GM18511 (cell line): ENCODE measurements at regions not wholly inside any gene's neighbourhood (a gene's known extent, or its start where the extent isn't known, plus 50 kb on each side); places are given as distances from the start of the nearest gene placed in this dataset.

Source experiments
- ATAC-seq: cut with Tn5 transposase; IDR thresholded peaks from one replicate; pipeline ENCODE4 v1.9.1; 2021; ENCODE audit warnings: mild to moderate bottlenecking, moderate library complexity; ENCODE audit not compliant: unreplicated experiment

GRCh38 chr21:24050231-24050630 is 1557.0 kb downstream of the MRPL39 start:
- no peak for ATAC-seq

- ATAC-seq: no peak
Observed at GRCh38 chr21:24046829-24047443, 1560.3 kb downstream of the MRPL39 start.

- no peak for ATAC-seq
Observed at GRCh38 chr21:24045775-24046215, 1561.5 kb downstream of the MRPL39 start.

DNA sequence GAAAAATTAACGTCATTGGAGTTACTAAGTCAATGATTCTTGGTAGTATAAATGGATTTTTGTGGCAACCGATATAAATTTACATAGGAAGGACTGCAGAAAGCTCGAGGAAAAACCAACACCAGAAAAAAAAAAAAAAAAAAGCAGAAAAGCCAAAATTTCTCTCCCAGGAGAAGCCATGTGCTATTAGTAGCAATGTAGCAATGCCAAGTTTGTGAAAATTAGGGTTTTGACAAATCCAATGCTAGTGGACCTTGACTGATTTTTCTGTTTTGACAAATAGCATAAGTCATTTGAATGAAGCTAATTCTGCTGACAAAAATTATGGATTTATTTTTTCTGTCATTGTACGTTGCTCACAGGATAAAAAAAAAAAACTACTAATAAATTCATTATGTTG is 1561.9 kb downstream of the MRPL39 start:
- no peak for ATAC-seq

GRCh38 chr21:24042687-24043086 is 1564.6 kb downstream of the MRPL39 start:
- no peak for ATAC-seq

DNA sequence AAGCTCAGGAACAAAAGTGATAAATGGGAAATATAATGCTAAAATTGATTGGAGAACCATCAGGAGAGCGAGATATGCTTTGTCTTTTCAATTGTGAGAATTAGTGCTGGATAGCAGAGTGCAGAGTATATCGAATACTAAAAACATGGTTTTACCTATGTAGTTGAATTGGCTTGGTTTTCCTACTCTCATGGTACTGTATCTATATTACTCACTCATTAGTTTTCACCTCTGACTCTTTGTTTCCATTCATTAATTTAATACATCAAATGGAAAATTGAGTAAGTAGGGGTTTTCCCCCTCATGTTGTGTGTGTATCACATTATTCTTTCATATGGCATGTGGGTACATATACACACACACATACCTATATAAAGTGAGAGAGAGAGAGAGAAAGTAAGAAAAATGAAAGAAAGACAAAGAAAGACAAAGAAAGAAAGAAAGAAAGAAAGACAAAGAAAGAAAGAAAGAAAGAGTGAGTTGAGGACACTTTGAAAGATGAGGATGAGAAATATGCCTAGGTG is 1574.5 kb downstream of the MRPL39 start:
- no peak for ATAC-seq

DNA sequence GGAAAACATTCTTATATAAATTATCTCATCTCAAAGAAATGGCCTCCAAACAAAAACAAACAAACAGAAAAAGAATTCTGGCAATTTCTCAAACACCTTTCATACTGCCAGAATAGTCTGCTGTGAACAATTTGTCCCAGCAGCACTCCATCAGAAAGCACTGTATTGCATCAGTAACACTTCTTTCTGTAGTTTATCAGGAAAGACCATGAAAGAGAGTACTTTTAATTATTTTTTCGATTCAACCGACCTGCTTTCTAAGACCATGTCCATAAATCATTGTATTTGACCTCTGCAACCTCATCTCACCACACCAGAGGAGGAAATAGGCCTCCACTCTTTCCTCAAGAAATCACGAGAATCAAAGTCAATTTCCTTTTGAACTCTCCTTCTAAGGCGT is 1579.9 kb downstream of the MRPL39 start:
- no peak for ATAC-seq

DNA sequence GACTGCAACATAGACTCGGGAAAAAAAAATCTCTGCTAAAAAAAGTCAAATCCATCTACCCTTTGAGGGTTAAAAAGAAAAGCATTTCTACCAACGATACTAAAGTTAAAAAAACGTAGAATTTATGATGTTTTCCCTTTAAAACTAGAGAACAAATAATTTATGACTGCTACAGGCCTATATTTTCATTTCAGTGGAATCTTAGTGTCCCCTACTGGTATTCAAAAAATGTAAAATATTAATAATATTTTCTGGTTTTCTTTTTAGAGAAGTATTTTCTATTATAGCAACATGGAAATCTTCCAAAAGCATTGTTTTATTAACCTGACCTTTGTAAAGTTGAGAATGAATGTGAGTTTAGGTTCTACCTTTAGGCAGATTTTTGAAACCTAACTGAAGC is 1582.2 kb downstream of the MRPL39 start:
- ATAC-seq: no peak

DNA sequence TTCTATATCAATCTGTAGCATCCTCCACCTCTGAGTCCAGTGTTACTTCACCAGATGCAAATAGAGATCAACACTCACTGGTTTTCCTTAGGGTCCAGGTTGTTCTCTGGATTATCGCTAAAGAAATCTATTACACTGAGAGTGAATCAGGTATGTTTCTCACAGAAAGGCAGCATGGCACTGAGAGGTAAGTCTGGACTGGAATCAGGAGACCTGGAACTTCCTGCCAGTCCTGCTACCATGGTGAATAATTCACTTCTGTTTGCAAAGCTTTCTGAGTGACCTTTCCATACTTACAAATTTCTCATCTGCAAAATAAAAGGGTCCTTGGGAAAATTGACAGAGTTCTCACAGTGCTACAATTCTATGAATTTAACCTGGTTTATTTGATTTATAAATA is 1583.3 kb downstream of the MRPL39 start:
- ATAC-seq: no peak

DNA sequence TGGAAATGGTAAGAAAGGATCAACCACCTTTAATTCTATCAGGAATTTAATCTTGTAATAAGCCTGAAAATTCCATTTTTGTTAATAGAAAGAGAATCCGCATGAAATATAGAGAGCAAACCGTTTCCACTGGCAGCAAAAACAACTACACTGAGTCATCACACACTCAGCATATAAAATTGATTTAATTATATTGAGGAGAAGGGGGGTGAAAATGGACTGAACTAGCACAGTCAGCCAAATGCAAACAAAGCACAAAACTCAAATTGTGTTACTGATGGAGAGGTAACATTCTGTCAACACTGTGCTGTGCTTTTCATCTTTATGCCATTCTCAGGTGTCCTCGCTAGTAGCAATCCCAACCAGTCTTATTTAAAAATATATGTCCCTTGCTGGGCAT is 1583.9 kb downstream of the MRPL39 start:
- no peak for ATAC-seq

GRCh38 chr21:24014381-24014780 is 1592.9 kb downstream of the MRPL39 start:
- no peak for ATAC-seq

- no peak for ATAC-seq
Observed at GRCh38 chr21:24011087-24011486, 1596.2 kb downstream of the MRPL39 start.

DNA sequence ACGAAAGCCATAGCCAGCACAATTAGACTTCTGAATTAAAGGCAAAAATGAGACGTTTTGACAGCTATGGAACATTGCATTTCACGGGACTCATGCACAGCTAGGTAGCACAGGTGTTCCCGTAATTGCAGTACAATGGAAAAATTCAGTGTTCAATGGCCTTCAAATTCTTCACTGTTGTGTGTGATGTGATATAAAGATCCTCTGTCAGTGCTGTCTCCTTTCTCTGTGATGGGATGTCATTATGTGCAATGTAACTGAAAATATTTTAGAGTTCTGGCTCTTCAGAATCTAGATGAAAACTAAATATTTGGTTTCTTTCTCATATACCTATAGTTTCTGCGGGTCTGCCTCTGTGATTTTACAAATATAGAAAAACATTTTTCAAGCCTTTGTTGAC is 1599.7 kb downstream of the MRPL39 start:
- no peak for ATAC-seq

DNA sequence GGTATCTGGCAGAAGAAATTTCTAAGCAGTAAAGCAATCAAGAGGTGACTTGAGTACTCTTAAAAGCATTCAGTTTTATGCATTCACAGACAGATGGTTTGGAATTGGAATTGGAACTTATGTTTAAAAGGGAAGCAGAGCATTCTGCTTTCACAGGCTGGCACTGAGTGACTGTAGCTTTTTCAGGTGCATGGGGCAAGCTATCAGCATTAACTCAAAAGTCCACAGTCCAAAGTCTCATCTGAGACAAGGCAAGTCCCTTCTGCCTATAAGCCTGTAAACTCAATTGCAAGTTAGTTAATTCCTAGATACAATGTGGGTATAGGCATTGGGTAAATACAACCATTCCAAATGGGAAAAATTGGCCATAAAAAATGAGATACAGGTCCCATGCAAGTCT is 1620.3 kb downstream of the MRPL39 start:
- ATAC-seq: no peak

- ATAC-seq: no peak
Observed at GRCh38 chr21:23986214-23986613, 1621.1 kb downstream of the MRPL39 start.

- no peak for ATAC-seq
Observed at GRCh38 chr21:23982546-23982945, 1624.7 kb downstream of the MRPL39 start.

- no peak for ATAC-seq
Observed at GRCh38 chr21:23977971-23978370, 1629.3 kb downstream of the MRPL39 start.

- peak; percentile 93 for ATAC-seq
Observed at GRCh38 chr21:23968722-23969647, 1638.3 kb downstream of the MRPL39 start.

DNA sequence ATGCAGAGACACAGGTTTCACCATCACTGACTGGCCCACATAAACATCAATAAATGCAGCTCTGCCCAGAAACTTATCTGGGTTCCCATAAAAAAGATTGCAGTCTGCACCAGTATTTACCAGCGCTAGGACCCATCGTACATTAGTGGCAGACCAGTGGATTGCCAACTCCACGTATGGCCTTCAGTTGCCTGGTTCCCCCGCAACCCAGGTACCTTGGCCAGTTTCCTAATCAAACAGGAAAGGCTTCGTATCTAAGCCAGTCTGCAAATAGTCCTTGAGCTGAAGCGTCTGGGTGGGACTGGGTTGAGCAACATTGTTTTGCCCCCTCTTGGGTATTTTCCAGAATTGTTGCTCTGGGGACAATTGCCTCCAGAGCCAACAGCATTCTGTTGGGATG is 1639.3 kb downstream of the MRPL39 start:
- no peak for ATAC-seq

DNA sequence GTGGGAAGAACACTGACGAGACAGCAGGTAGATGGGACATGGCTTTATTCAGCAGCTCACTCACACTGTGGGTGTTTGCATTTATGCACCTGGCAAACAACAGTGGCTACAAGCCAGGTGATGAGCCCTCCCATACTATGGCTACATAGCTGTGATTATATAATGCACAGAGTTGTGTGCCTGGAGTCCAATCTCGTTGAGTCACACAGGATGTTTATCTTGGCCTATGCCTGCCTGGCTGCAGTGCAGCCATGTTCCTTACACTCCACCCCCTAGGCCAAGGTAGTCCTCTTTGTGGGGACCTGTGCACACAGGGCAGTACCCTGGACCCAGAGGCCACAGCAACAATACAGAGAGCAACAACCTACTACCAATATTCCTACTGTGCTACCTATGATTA is 1643.8 kb downstream of the MRPL39 start:
- ATAC-seq: no peak

GRCh38 chr21:23960769-23961168 is 1646.5 kb downstream of the MRPL39 start:
- ATAC-seq: no peak
